HT-29 (cell line): ENCODE measurements at regions not wholly inside any gene's neighbourhood (a gene's known extent, or its start where the extent isn't known, plus 50 kb on each side); places are given as distances from the start of the nearest gene placed in this dataset.
"Not testable (repeated sequence)": the region's sequence is repeated elsewhere in the genome, so short reads cannot be mapped to it uniquely, and the experiment has no call there.

ENCODE experiments used
- DNase-seq: peaks from one replicate; pipeline ENCODE4 v3.0.0-alpha.2; 2015; ENCODE audit warnings: low spot score

GRCh38 chr2:186991766-186992417 is 142.9 kb upstream of the ZSWIM2 start:
- no peak for DNase-seq

- no peak for DNase-seq
These were observed 136.0 kb upstream of the ZSWIM2 start for GRCh38 chr2:186984966-186985365.

- DNase-seq, result no peak
These were observed 135.5 kb upstream of the ZSWIM2 start for GRCh38 chr2:186984481-186984880.

- DNase-seq, result no peak
These were observed 132.0 kb upstream of the ZSWIM2 start for GRCh38 chr2:186980787-186981550.

GRCh38 chr2:186980117-186980442 is 131.1 kb upstream of the ZSWIM2 start:
- DNase-seq, result no peak

GRCh38 chr2:186979439-186980116 is 130.6 kb upstream of the ZSWIM2 start:
- DNase-seq, result no peak

GRCh38 chr2:186977433-186978045 is 128.6 kb upstream of the ZSWIM2 start:
- DNase-seq, result no peak

- DNase-seq, result no peak
These were observed 127.4 kb upstream of the ZSWIM2 start for GRCh38 chr2:186976329-186976728.

GRCh38 chr2:186972281-186972970 is 123.5 kb upstream of the ZSWIM2 start:
- DNase-seq, result no peak

- no peak for DNase-seq
These were observed 119.3 kb upstream of the ZSWIM2 start for GRCh38 chr2:186968277-186968676.

- no peak for DNase-seq
These were observed 117.0 kb upstream of the ZSWIM2 start for GRCh38 chr2:186966015-186966414.

- no peak for DNase-seq
These were observed 113.2 kb upstream of the ZSWIM2 start for GRCh38 chr2:186962085-186962747.

- not testable (repeated sequence) for DNase-seq
These were observed 111.3 kb upstream of the ZSWIM2 start for GRCh38 chr2:186960241-186960640.

GRCh38 chr2:186959486-186959885 is 110.5 kb upstream of the ZSWIM2 start:
- DNase-seq, result no peak

GRCh38 chr2:186950694-186951093 is 101.7 kb upstream of the ZSWIM2 start:
- DNase-seq, result no peak

- DNase-seq, result no peak
These were observed 100.8 kb upstream of the ZSWIM2 start for GRCh38 chr2:186949726-186950256.

GRCh38 chr2:186947516-186947915 is 98.5 kb upstream of the ZSWIM2 start:
- no peak for DNase-seq

GRCh38 chr2:186946896-186947467 is 98.0 kb upstream of the ZSWIM2 start:
- no peak for DNase-seq

- DNase-seq, result no peak
These were observed 92.9 kb upstream of the ZSWIM2 start for GRCh38 chr2:186941853-186942252.

GRCh38 chr2:186940463-186940862 is 91.5 kb upstream of the ZSWIM2 start:
- DNase-seq, result no peak

- no peak for DNase-seq
These were observed 85.5 kb upstream of the ZSWIM2 start for GRCh38 chr2:186934420-186934819.
